HG03135 (cell line): ENCODE measurements at regions not wholly inside any gene's neighbourhood (a gene's known extent, or its start where the extent isn't known, plus 50 kb on each side); places are given as distances from the start of the nearest gene placed in this dataset.

Experiments used
- ATAC-seq: cut with Tn5 transposase; IDR thresholded peaks from one replicate; pipeline ENCODE4 v1.9.1; 2021; ENCODE audit warnings: mild to moderate bottlenecking, moderate library complexity; ENCODE audit not compliant: unreplicated experiment

GRCh38 chr6:45830441-45831139, 185.1 kb downstream of the CLIC5 start:
- peak; percentile 96 for ATAC-seq

DNA sequence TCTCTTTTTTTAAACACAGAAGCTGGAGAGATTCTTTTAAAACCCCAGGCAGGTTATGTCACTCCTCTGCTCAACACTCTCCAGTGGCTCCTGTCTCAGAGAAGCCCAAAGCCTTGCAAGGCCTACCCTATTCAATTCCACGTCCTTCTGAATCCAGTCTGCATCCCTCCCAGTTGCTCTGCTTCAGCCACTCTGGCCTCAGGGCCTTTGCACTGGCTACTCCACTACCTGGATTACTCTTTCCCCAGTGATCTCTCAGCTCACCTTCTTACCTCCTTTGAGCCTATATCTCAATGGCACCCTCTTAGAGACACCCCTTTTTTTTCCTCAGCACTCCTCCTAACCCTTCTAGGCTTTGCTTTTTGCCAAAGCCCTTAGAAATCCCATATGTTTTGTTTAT, 185.8 kb downstream of the CLIC5 start:
- no peak for ATAC-seq

DNA sequence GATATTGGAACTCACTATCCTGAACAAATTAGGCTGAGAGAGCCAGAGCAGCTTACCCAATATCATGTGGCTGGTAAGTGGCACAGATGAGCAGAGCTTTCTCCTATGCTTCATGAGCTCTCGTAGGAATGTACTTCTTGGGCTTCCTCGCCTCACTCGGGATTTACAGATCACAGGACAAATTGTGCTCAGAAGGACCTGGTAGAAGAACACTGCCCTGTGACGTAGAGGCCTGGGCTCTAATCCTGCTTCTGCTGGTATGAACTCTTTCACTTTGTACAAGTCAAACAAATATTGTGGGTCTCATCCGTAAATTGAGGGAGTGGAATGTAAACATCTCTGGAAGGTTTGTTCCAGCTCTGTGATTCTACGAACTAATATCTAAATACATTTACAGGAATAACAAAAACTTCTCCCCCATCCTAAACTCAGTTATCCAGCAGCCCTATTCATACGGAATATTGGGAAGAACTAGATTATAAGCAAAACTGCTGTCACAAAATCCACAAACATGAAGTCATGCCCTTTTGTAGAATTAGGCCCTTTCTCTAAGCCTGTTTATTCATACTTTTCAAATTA, 187.6 kb downstream of the CLIC5 start:
- ATAC-seq: no peak

DNA sequence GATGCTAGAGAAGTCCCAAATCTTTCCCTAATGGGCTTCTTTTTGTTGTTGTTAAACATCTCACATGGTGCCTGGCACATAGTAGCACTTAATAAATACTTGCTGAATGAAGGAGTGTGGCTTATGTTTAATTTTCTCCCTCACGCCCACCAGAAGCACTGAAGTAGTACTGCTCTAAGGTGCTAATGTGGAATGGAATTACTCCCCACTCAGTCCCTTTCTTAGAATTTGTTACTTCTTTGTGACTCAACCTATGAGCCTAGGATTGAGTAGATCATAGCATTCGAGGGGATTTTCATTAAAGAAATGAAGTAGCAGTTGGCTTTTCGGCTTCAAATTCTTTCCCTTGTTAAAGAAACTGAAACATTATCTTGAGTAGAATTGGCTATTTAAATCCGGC, 192.8 kb downstream of the CLIC5 start:
- ATAC-seq: no peak

- no peak for ATAC-seq
Observed at GRCh38 chr6:45822246-45822812, 193.3 kb downstream of the CLIC5 start.

GRCh38 chr6:45818655-45819054, 197.0 kb downstream of the CLIC5 start:
- ATAC-seq: no peak

- no peak for ATAC-seq
Observed at GRCh38 chr6:45816674-45817297, 198.9 kb downstream of the CLIC5 start.

DNA sequence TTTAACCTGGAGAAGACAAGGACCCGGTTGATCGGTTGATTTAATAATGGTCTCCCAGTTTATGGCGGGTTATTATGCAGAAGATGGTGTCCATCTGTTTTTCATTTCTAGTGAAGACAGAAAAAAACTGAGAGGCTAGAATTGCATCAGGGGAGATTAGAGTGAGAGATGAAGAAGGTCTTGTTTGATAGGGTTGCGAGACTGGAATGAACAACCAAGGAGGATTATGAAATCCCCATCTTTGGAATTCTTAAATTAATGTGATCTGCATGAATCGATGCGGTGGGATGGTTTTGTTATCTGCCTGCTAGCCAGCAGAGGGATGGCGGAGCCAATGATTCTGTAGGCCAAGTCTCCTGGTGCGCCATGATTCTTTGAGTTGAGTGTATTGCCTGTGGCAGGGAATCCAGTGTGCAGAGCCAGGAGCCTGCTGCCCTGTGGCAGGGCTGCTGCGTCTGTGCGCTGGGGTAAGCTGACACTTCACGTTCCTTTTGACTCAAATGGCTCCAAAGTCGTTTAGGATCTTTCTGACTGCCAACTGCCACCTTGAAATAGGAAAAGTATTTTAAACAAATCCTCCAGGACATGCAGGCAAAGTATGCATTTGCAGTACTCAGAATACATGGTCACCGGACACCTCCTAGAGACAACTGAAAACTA, 200.1 kb downstream of the CLIC5 start:
- ATAC-seq: no peak

DNA sequence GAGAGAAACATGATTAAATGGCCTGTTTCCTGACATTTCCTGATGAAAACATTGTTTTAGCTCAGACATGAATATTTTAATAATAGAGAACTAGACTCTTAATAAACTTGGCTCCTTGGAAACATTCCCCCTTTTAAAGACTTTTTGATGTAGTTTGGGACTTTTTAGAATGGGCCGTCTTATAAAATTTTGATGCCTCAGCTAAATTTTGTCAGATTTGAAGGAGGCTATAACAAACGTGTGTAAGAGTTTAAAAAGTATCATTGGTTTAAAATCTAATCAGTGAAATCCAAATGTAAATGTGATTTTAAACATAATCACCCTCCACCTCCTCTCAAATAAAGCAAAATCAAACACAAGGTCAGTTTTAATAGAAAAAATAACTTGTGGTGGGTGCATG, 200.9 kb downstream of the CLIC5 start:
- ATAC-seq: no peak

DNA sequence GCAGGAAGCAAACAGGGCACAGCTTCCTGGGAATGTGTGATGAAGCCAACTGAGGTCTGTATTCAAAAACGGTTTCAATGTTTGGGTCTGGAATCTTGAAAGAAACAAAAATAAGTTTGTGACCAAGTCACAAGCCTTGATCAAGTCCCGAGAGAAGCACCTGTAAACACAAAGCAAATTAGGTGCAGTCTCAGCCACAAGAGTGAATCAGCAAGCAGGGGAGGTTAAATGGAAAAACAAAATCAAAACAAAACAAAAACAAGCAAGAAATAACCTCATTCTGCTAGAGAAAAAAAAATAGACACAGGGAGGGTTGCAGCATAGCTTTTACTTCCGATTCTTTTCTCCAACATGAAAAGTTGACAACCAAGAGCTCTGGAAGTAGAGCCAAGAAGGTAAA, 201.7 kb downstream of the CLIC5 start:
- no peak for ATAC-seq

DNA sequence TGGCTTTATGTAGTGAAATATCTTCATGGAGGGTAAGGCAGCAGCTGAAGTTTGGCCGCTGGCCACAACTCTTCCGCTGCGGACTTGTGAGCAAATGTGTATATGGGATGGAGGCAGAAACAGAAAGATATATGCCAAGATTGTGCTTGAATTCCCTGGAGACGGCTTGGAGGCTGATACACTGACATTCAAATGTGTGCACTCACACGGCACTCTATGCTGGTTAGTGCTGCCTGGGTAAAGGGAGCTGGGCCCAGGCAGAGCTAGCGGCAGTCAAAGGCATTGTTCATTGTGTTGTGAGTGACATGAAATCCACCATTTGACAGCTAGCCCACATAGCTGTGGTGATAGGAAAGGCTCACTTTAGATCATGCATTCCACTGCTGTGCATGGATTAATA, 202.7 kb downstream of the CLIC5 start:
- ATAC-seq: no peak

- no peak for ATAC-seq
Observed at GRCh38 chr6:45808917-45809316, 206.7 kb downstream of the CLIC5 start.

DNA sequence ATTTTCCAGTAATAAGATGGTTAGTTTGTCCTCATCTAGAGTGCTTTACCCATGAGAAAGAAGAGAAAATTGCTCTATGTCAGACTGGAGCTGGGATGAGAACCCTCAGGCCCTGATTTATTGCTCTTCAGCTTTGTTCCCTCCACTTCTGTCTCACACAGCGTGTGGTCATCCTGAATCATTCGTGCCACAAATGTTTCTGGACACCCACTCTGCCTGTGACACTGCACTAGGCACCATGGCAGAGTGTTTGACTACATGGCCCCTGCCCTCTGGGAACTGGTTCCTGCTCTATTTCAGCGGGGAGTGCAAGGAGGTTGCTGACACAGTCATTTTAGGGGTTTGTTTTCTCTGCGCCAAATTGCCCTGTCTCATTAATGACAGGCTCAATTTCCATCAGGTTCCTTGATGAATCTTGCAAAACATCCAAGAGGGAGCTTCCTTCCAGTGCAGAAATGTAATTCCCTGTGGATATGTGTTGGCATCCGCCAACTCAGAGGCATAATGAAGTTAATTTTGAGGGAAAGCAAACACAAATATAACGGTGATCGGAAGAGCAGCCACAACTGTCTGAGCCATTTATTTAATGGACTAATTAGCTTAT, 207.5 kb downstream of the CLIC5 start:
- no peak for ATAC-seq

DNA sequence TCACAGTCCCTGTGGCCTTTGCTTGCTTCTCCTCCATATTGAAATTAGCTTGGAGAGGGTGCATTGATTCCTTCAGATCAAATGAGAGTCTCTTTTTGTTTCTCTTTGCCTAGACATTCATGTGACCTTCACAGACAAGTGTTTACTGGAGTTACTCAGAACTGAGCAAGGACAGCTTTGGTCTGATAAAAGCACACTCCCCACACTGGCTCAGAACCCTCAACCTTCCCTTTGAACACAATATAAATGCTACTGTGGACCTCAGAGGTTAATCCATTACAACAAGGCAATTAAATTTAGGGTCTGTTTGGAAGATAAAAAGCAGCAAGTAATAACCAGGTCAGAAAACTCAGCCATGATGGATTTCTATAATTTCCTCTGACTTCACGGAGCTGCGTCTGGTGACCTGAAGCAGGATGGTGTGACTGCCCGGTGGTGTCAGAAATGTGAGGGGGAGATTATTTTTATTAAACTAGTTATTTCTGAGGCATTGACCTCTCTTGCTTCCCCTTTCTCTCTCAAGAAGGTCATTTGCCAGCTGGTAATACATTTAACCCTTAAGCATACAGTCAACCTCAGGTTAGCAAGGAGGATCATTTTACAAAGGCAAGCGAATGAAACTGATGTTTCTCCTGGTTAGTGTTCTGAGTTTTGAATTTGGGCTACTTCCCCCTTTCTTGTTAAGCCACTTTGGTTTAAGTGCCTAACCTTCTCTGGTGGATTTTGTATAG, 208.2 kb downstream of the CLIC5 start:
- ATAC-seq: no peak

DNA sequence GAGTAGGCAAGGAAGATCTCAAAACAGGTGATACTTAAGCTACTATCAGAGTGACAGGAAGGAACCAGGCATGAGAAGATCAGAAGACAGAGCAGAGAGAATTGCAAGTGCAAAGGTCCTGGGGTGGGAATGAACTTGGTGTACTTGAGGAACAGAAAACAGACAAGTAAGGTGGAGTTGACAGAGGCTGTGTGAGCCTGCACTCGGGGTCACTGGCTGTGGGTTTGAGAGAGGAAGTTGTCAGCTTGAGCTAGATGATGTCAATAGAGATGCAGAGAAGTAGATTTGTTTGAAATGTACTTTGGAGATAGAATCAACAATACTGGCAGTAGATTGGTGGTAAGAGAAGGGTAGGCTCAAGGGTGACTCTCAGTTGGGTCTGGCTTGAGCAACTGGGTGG, 209.5 kb downstream of the CLIC5 start:
- no peak for ATAC-seq

GRCh38 chr6:45803071-45803470, 212.6 kb downstream of the CLIC5 start:
- ATAC-seq: no peak

DNA sequence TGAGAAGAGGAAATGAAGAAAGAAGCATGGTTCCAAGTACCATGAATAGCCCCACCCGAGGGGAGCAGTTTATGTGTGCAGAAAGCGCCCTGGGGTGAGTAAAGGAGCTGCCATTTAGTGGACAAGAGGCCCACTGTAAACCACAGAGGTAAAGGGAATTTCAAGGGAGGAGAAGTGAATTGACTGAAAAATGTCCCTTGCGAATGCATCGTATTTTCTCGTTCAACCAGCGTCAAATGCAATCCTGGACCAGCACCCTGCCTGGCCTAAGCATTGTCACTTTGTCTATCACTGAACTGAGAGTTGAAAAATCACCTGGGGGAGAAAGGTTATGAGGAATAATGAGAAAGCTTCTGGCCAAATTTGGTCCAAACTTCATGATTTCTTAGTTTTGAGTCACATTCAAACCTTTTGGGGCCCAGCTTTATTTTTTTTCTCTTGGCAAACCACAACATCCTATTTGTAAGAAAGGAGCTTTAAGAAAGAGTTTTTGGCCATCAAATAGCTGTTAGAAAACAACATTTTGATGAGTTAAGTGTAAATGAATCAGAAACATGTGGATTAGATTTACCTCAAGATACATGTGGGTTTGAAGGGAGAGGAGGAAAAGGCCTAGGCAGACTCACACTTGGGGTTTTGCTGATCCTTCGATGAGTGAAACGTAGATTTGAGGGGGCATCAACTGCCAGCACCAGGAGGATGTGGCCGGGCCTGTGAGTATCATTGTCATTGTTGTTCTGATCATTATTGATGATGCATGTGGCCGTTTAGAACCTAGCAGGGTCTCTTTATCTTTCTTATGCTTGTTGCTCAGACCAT, 214.0 kb downstream of the CLIC5 start:
- ATAC-seq: no peak

DNA sequence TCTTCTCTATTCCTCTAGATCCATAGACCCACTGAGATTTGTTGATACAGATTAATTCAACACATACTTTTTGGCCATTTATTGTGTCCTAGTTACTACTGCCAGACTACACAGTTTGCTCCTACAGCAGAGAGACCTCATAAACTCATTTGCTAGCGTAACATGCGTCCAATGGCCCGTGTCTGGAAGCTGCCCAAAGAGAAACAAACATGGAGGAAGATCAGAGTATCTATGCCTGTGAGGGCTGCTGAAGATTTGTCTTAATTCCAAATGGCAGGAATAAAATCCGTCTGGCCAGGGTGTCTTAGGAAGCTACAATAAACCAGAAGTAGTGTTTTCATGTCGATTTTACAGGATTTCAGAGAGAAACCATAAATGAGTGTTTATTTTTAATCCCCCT, 214.7 kb downstream of the CLIC5 start:
- no peak for ATAC-seq

DNA sequence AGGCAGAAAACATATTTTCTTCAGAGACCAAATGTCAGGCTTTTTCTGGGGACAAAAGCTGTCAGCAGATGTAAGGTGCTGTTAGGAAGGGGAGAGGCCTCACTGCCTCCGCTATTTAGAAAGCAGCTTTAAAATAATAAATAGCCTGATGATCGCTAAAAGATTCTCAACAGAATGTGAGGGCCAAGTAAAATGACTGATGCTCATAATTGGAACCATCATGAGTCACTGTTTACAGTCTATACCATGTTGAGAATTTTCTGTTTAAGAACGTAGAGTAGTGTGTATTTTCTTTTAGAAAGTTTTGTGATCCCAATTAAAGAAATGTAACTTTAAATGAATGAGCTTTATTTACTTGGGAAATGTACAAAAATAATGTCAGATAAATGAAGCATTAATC, 220.0 kb downstream of the CLIC5 start:
- ATAC-seq: no peak

DNA sequence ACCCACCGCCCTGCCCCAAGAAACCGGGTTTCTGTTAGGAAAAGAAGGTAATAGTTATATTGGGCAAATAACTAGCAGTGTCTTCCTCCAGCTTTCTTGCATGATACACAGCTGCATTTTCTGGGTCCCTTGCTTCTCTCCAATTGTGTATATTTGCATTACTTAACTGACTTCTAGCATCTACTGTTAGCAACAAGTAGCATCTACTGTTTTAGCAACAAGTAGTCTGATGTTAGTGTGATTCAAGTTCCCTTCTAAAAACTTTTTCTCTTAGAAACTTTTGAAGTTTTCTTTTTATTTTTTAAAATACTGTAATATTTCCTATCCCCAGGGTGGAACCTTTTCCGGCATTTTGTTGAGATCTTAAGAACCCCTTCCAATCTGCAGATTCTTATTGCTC, 221.2 kb downstream of the CLIC5 start:
- no peak for ATAC-seq
